H1 (cell line): ENCODE measurements at regions not wholly inside any gene's neighbourhood (a gene's known extent, or its start where the extent isn't known, plus 50 kb on each side); places are given as distances from the start of the nearest gene placed in this dataset.

Experiments
- CTCF ChIA-PET: fragments of 300-600 bp; sonication (Branson Sonifier 250); formaldehyde crosslinking; loops from one replicate; lab custom pipeline; 2021; ENCODE audit not compliant: partially characterized antibody; lab: Charles Lee
- POLR2A ChIA-PET: fragments of 300-600 bp; sonication (Branson Sonifier 250); formaldehyde crosslinking; loops from one replicate; lab custom pipeline; 2021; ENCODE audit warnings: inconsistent platforms; ENCODE audit not compliant: partially characterized antibody; lab: Charles Lee
- DNase-seq, 2 experiments: peaks; one replicate each; pipeline versions ENCODE4 v3.0.0 to v3.0.0-alpha.2; 2010 to 2022; ENCODE audit warnings: low spot score in 2 of 2, low read depth in 1 of 2, mixed read lengths in 1 of 2
- FAIRE-seq: peaks from 2 replicates; lab custom pipeline; 2011; peaks lifted over from hg19 to GRCh38; lab: Jason Lieb, UNC
- H2AFZ ChIP-seq: 2 replicates; pipeline ENCODE4 v1.8.1; 2012; ENCODE audit warnings: low read length, inconsistent platforms
- H2AK5ac ChIP-seq: 2 replicates; pipeline ENCODE4 v1.6.1; 2013; ENCODE audit warnings: low read depth, low read length
- H2BK120ac ChIP-seq: replicated peaks from 2 replicates; pipeline ENCODE3; 2013; ENCODE audit warnings: low read depth, low read length, inconsistent platforms
- H2BK12ac ChIP-seq: 2 replicates; pipeline ENCODE4 v1.6.1; 2013; ENCODE audit warnings: low read depth, low read length
- H2BK15ac ChIP-seq: 2 replicates; pipeline ENCODE4 v1.6.1; 2013; ENCODE audit warnings: low read length
- H2BK20ac ChIP-seq: 2 replicates; pipeline ENCODE4 v1.6.1; 2013; ENCODE audit warnings: low read length
- H2BK5ac ChIP-seq: 2 replicates; pipeline ENCODE4 v1.6.1; 2013; ENCODE audit warnings: low read depth, low read length
- H3K14ac ChIP-seq: 2 replicates; pipeline ENCODE4 v1.6.1; 2013; ENCODE audit warnings: inconsistent platforms; ENCODE audit not compliant: insufficient read length
- H3K18ac ChIP-seq: 2 replicates; pipeline ENCODE4 v1.6.1; 2013; ENCODE audit warnings: low read length; ENCODE audit errors: extremely low read depth
- H3K23ac ChIP-seq: 2 replicates; pipeline ENCODE4 v1.6.1; 2013; ENCODE audit warnings: inconsistent platforms; ENCODE audit not compliant: insufficient read length
- H3K23me2 ChIP-seq: 2 replicates; pipeline ENCODE4 v1.6.1; 2013; ENCODE audit warnings: low read depth, low read length
- H3K27ac ChIP-seq: 2 replicates; pipeline ENCODE4 v1.6.1; 2011; ENCODE audit warnings: low read depth, low read length, inconsistent platforms
- H3K27me3 ChIP-seq, 4 experiments: replicated peaks in 1 of 4; 1 replicate in 1 of 4; 2 replicates in 3 of 4; pipeline versions ENCODE4 v1.6.1 to v1.8.1; 2011 to 2013; ENCODE audit warnings: low read length in 3 of 4, mild to moderate bottlenecking in 3 of 4, inconsistent platforms in 2 of 4, mixed read lengths in 2 of 4, moderate library complexity in 1 of 4; ENCODE audit not compliant: control insufficient read depth in 3 of 4, insufficient read depth in 3 of 4; ENCODE audit errors: extremely low read depth in 1 of 4
- H3K36me3 ChIP-seq, 4 experiments: 2 replicates each; pipeline versions ENCODE4 v1.6.1 to v1.8.1; 2011 to 2013; ENCODE audit warnings: mild to moderate bottlenecking in 4 of 4, low read length in 3 of 4, moderate library complexity in 2 of 4, control low read depth in 1 of 4, inconsistent platforms in 1 of 4; ENCODE audit not compliant: insufficient read depth in 4 of 4, control insufficient read depth in 2 of 4
- H3K4ac ChIP-seq: replicated peaks from 2 replicates; pipeline ENCODE3; 2013; ENCODE audit warnings: low read length, low read depth, mixed read lengths, inconsistent platforms; ENCODE audit not compliant: insufficient read length
- H3K4me1 ChIP-seq, 4 experiments: replicated peaks in 1 of 4; 1 replicate in 1 of 4; 2 replicates in 3 of 4; pipeline versions ENCODE4 v1.6.1 to v1.8.1; 2011 to 2013; ENCODE audit warnings: low read length in 3 of 4, inconsistent platforms in 2 of 4, mixed read lengths in 1 of 4; ENCODE audit not compliant: insufficient read depth in 4 of 4, control insufficient read depth in 3 of 4
- H3K4me2 ChIP-seq, 2 experiments: 2 replicates each; pipeline versions ENCODE4 v1.6.1 to v1.8.1; 2011 to 2013; ENCODE audit warnings: low read depth in 2 of 2, low read length in 2 of 2, control low read depth in 1 of 2, inconsistent platforms in 1 of 2, mild to moderate bottlenecking in 1 of 2; ENCODE audit not compliant: insufficient read depth in 1 of 2
- H3K4me3 ChIP-seq, 4 experiments: fragments of 200-600, 300-600 bp in 1 of 4; sonication (generic), shearing (Covaris generic), sonication (Bioruptor Twin) in 1 of 4; 2 replicates each; pipeline versions ENCODE4 v1.5.1 to v1.8.1; 2011 to 2016; ENCODE audit warnings: low read length in 4 of 4, low read depth in 3 of 4, control low read depth in 2 of 4, inconsistent platforms in 2 of 4, mild to moderate bottlenecking in 2 of 4, mixed read lengths in 1 of 4, moderate library complexity in 1 of 4; ENCODE audit not compliant: insufficient read depth in 2 of 4; ENCODE audit errors: extremely low read depth in 1 of 4
- H3K56ac ChIP-seq: replicated peaks from 2 replicates; pipeline ENCODE3; 2013; ENCODE audit warnings: low read depth, mild to moderate bottlenecking, mixed read lengths, low read length, inconsistent platforms; ENCODE audit not compliant: insufficient read length
- H3K79me1 ChIP-seq: 2 replicates; pipeline ENCODE4 v1.6.1; 2013; ENCODE audit warnings: low read depth, low read length, control low read depth
- H3K79me2 ChIP-seq, 2 experiments: 2 replicates each; pipeline versions ENCODE4 v1.6.1 to v1.8.1; 2012 to 2013; ENCODE audit warnings: low read length in 2 of 2, mild to moderate bottlenecking in 2 of 2, inconsistent platforms in 1 of 2; ENCODE audit not compliant: insufficient read depth in 2 of 2, control insufficient read depth in 1 of 2
- H3K9ac ChIP-seq, 4 experiments: replicated peaks in 1 of 4; 1 replicate in 1 of 4; 2 replicates in 3 of 4; pipeline versions ENCODE4 v1.6.1 to v1.8.1; 2011 to 2013; ENCODE audit warnings: low read depth in 3 of 4, low read length in 3 of 4, control low read depth in 2 of 4, mild to moderate bottlenecking in 2 of 4, moderate library complexity in 2 of 4, inconsistent platforms in 1 of 4; ENCODE audit errors: extremely low read depth in 1 of 4
- H3K9me3 ChIP-seq, 2 experiments: 2 replicates each; pipeline versions ENCODE4 v1.6.1 to v1.8.1; 2012 to 2013; ENCODE audit warnings: mild to moderate bottlenecking in 2 of 2, moderate library complexity in 2 of 2, control low read depth in 1 of 2, inconsistent platforms in 1 of 2, low read depth in 1 of 2, low read length in 1 of 2, mixed read lengths in 1 of 2; ENCODE audit not compliant: insufficient read depth in 2 of 2
- H4K20me1 ChIP-seq, 2 experiments: replicated peaks in 1 of 2; 2 replicates each; pipeline versions ENCODE3 to v1.8.1; 2011 to 2013; ENCODE audit warnings: inconsistent platforms in 2 of 2, low read length in 2 of 2, mild to moderate bottlenecking in 1 of 2; ENCODE audit not compliant: insufficient read depth in 2 of 2, control insufficient read depth in 1 of 2
- H4K5ac ChIP-seq: 2 replicates; pipeline ENCODE4 v1.6.1; 2013; ENCODE audit warnings: low read length, low read depth, mixed read lengths, inconsistent platforms; ENCODE audit not compliant: insufficient read length
- H4K8ac ChIP-seq: 2 replicates; pipeline ENCODE4 v1.8.0; 2013; ENCODE audit warnings: mild to moderate bottlenecking, moderate library complexity, low read length, inconsistent platforms; ENCODE audit not compliant: insufficient read depth; ENCODE audit errors: extremely low read depth
- H4K91ac ChIP-seq: replicated peaks from 2 replicates; pipeline ENCODE3; 2013; ENCODE audit warnings: low read length, mixed read lengths, inconsistent platforms; ENCODE audit not compliant: insufficient read length
- CEBPB ChIP-seq: IDR thresholded peaks from 2 replicates; pipeline ENCODE4 v1.6.1; 2012; ENCODE audit warnings: low read depth, low read length
- CTBP2 ChIP-seq: IDR thresholded peaks from 2 replicates; pipeline ENCODE4 v1.7.0; 2011; ENCODE audit warnings: borderline replicate concordance, mild to moderate bottlenecking, moderate library complexity, mixed read lengths, low read length; ENCODE audit not compliant: insufficient read depth, insufficient read length
- EGR1 ChIP-seq: IDR thresholded peaks from 2 replicates; pipeline ENCODE4 v1.6.1; 2011; ENCODE audit warnings: low read depth, low read length, borderline replicate concordance
- EZH2 ChIP-seq: fragments of 200-600 bp; sonication (generic); IDR thresholded peaks from 2 replicates; pipeline ENCODE4 v1.7.1; 2012; ENCODE audit warnings: low read depth, mild to moderate bottlenecking, moderate library complexity, low read length, inconsistent platforms; ENCODE audit not compliant: severe bottlenecking
- KDM1A ChIP-seq: fragments of 200-600, 300-600 bp; sonication (generic); IDR thresholded peaks from 2 replicates; pipeline ENCODE4 v1.7.1; 2016; ENCODE audit warnings: mild to moderate bottlenecking, low read length, borderline replicate concordance
- KDM5A ChIP-seq: fragments of 200-600 bp; IDR thresholded peaks from 2 replicates; pipeline ENCODE4 v1.7.1; 2012; ENCODE audit warnings: mild to moderate bottlenecking, low read length, inconsistent platforms, mixed read lengths
- PHF8 ChIP-seq: fragments of 200-600 bp; sonication (generic); conservative IDR thresholded peaks from 2 replicates; pipeline ENCODE4 v1.7.1; 2012; ENCODE audit warnings: low read depth, mild to moderate bottlenecking, inconsistent platforms, low read length, moderate library complexity
- POU5F1 ChIP-seq: IDR thresholded peaks from 2 replicates; pipeline ENCODE4 v1.6.1; 2011; ENCODE audit warnings: low read depth, mild to moderate bottlenecking, low read length, moderate library complexity
- RAD21 ChIP-seq, 2 experiments: IDR thresholded peaks in 1 of 2; conservative IDR thresholded peaks in 1 of 2; 2 replicates each; pipeline ENCODE4 v1.6.1; 2011; ENCODE audit warnings: low read depth in 2 of 2, low read length in 2 of 2, improper control_type of control experiment in 1 of 2, inconsistent platforms in 1 of 2, mild to moderate bottlenecking in 1 of 2, moderate library complexity in 1 of 2
- RXRA ChIP-seq: IDR thresholded peaks from 2 replicates; pipeline ENCODE4 v1.6.1; 2011; ENCODE audit warnings: low read depth, mild to moderate bottlenecking, low read length, moderate library complexity; ENCODE audit not compliant: insufficient read depth
- SIN3A ChIP-seq, 2 experiments: IDR thresholded peaks in 1 of 2; conservative IDR thresholded peaks in 1 of 2; 2 replicates each; pipeline ENCODE4 v1.6.1; 2011 to 2012; ENCODE audit warnings: low read length in 2 of 2, improper control_type of control experiment in 1 of 2, low read depth in 1 of 2, mild to moderate bottlenecking in 1 of 2
- TBP ChIP-seq: IDR thresholded peaks from 2 replicates; pipeline ENCODE4 v1.6.1; 2011; ENCODE audit warnings: low read depth, low read length, improper control_type of control experiment
- USF2 ChIP-seq: IDR thresholded peaks from 2 replicates; pipeline ENCODE4 v1.6.1; 2011; ENCODE audit warnings: low read length, improper control_type of control experiment
- WGBS, 2 experiments: shearing (Covaris generic) in 1 of 2; methylation state at CpG; one replicate each; pipeline versions ENCODE4 v1.1.6 to v1.1.7; 2013 to 2015; ENCODE audit warnings: low lambda C conversion rate in 2 of 2, mixed read lengths in 2 of 2, inconsistent platforms in 1 of 2, low coverage in 1 of 2, missing lambda C conversion rate in 1 of 2; ENCODE audit not compliant: insufficient replicate concordance in 2 of 2, insufficient coverage in 1 of 2, insufficient read length in 1 of 2; ENCODE audit errors: extremely low coverage in 1 of 2, missing lambda C conversion rate in 1 of 2; 5-methylcytosine and 5-hydroxymethylcytosine counted together

GRCh38 chr7:79555571-79555970, 102.1 kb upstream of the MAGI2 start:
- H3K23ac ChIP-seq, result no peak overlapping the region
- no peak overlapping the region for H4K5ac ChIP-seq
- no peak overlapping the region for H3K14ac ChIP-seq
- ChIA-PET CTCF (no interaction called here), POLR2A (no interaction called here)
- no peaks in the 10 kb centered on the region for H3K4me1 ChIP-seq
- H2BK5ac ChIP-seq, result no peak overlapping the region
- H3K9ac ChIP-seq, result no peak overlapping the region
- FAIRE-seq (no peak), DNase-seq (no peak)
- H3K27ac ChIP-seq, result no peak overlapping the region
- no peaks in the 10 kb centered on the region for H3K36me3 ChIP-seq
- H3K56ac ChIP-seq, result no peak overlapping the region
- no peaks in the 10 kb centered on the region for H3K79me2 ChIP-seq
- H4K8ac ChIP-seq, result no peak overlapping the region
- no peaks in the 10 kb centered on the region for H4K20me1 ChIP-seq
- no peak overlapping the region for H2BK15ac ChIP-seq
- H2BK20ac ChIP-seq, result no peak overlapping the region
- no peak overlapping the region for H3K4ac ChIP-seq
- no peak overlapping the region for H3K4me2 ChIP-seq
- H3K4me3 ChIP-seq, result no peak overlapping the region
- H3K27me3 ChIP-seq, result no peaks in the 10 kb centered on the region
- H2BK120ac ChIP-seq, result no peak overlapping the region
- no peaks in the 10 kb centered on the region for H3K23me2 ChIP-seq
- H4K91ac ChIP-seq, result no peak overlapping the region
- H2AFZ ChIP-seq, result no peak overlapping the region
- no peak overlapping the region for H2AK5ac ChIP-seq
- no peak overlapping the region for H2BK12ac ChIP-seq
- no peaks in the 10 kb centered on the region for H3K79me1 ChIP-seq
- no peak overlapping the region for H3K18ac ChIP-seq
- H3K9me3 ChIP-seq, result no peaks in the 10 kb centered on the region
- 72% methylated on average over 1 of the region's 1 CpG; no CpG with 5 or more reads in 1 of the 2 experiments for WGBS, 2 experiments
- TF ChIP-seq KDM5A (no peak), USF2 (no peak), CTBP2 (no peak), EZH2 (no peak), POU5F1 (no peak), KDM1A (no peak), EGR1 (no peak), TBP (no peak), RAD21 (IDR thresholded peaks at IDR 0.05 in 1 of 2, conservative IDR thresholded peaks at IDR 0.05 in 1 of 2; ENCODE audit: low read depth in 2 of 2, low read length in 2 of 2) (no peak), SIN3A (conservative IDR thresholded peaks at IDR 0.05 in 1 of 2, IDR thresholded peaks at IDR 0.05 in 1 of 2; ENCODE audit: low read depth in 1 of 2, low read length in 2 of 2) (no peak), CEBPB (no peak), RXRA (no peak), PHF8 (no peak)
